Glutamatergic neuron (in vitro differentiated cells): ENCODE measurements at regions not wholly inside any gene's neighbourhood (a gene's known extent, or its start where the extent isn't known, plus 50 kb on each side); places are given as distances from the start of the nearest gene placed in this dataset.

Experiments used
- DNase-seq: peaks from one replicate; pipeline ENCODE4 v3.0.0; 2022
- H3K27ac Mint-ChIP-seq: one replicate; pipeline ENCODE4 v1.8.0; 2020; ENCODE audit warnings: mild to moderate bottlenecking, mixed read lengths, inconsistent platforms; ENCODE audit not compliant: unreplicated experiment
- H3K27me3 Mint-ChIP-seq: one replicate; pipeline ENCODE4 v1.8.0; 2020; ENCODE audit warnings: mild to moderate bottlenecking, moderate library complexity, mixed read lengths, inconsistent platforms; ENCODE audit not compliant: unreplicated experiment
- H3K36me3 Mint-ChIP-seq: one replicate; pipeline ENCODE4 v1.8.0; 2020; ENCODE audit warnings: mild to moderate bottlenecking, mixed read lengths, inconsistent platforms; ENCODE audit not compliant: unreplicated experiment
- H3K4me1 Mint-ChIP-seq: one replicate; pipeline ENCODE4 v1.8.0; 2020; ENCODE audit warnings: mild to moderate bottlenecking, low read depth, mixed read lengths, inconsistent platforms; ENCODE audit not compliant: unreplicated experiment
- H3K4me3 Mint-ChIP-seq: one replicate; pipeline ENCODE4 v1.8.0; 2020; ENCODE audit warnings: mild to moderate bottlenecking, mixed read lengths, inconsistent platforms; ENCODE audit not compliant: unreplicated experiment
- H3K9me3 Mint-ChIP-seq: one replicate; pipeline ENCODE4 v1.8.0; 2020; ENCODE audit warnings: mild to moderate bottlenecking, moderate library complexity, mixed read lengths, inconsistent platforms; ENCODE audit not compliant: unreplicated experiment
- TF ChIP-seq, protein P1 (sequence below): fragments of 200-600 bp; sonication (generic); IDR thresholded peaks from one replicate; pipeline ENCODE4 v1.5.0; 2021; ENCODE audit not compliant: partially characterized antibody, unreplicated experiment

DNA sequence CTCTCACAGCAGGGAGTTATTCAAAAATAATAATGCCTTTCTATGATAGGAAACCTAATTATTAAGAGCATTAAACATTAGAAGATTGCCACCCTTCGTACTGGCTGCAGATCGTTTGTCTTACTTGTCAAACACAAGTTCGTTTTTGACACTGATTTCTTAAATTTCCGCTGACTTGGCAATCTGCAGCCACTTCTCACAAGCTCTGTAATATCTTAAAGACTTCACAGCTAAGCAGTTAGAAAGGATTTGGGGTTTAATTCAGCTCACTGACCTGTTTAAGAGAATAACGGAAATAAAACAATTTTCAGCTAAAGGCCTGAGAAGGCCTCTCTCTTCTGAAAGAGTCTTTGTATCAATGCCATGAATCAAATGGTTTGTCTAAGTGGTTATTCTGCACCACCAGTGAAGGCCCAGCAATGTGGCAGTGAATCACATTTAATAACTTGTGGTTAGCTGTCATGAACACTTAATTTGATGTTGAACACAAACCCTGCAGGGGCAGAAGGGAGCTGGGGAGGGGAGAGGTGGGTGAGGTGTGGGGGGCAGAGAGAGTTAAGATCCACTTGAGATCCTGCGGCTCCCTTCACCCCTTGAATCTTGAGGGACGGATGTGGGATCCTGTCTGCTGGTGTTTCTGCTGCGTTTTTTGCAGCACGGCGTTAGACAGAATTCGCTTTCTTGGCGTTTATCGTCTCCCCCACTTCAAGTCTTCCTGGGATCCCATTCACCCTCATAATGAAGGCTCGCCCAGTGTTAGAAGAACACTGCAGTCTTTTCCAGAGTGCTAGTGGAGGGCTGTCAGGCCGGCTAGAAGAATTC lies 145.4 kb upstream of the SATB2 start:
- no peak overlapping the region for H3K27ac Mint-ChIP-seq
- peaks cover 4% of the 10 kb centered on the region for H3K4me1 Mint-ChIP-seq
- peaks cover 4% of the 10 kb centered on the region for H3K27me3 Mint-ChIP-seq
- H3K4me3 Mint-ChIP-seq, result no peak overlapping the region
- peaks cover 2% of the 10 kb centered on the region for H3K9me3 Mint-ChIP-seq
- TF ChIP-seq, protein P1, sequence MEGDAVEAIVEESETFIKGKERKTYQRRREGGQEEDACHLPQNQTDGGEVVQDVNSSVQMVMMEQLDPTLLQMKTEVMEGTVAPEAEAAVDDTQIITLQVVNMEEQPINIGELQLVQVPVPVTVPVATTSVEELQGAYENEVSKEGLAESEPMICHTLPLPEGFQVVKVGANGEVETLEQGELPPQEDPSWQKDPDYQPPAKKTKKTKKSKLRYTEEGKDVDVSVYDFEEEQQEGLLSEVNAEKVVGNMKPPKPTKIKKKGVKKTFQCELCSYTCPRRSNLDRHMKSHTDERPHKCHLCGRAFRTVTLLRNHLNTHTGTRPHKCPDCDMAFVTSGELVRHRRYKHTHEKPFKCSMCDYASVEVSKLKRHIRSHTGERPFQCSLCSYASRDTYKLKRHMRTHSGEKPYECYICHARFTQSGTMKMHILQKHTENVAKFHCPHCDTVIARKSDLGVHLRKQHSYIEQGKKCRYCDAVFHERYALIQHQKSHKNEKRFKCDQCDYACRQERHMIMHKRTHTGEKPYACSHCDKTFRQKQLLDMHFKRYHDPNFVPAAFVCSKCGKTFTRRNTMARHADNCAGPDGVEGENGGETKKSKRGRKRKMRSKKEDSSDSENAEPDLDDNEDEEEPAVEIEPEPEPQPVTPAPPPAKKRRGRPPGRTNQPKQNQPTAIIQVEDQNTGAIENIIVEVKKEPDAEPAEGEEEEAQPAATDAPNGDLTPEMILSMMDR, result no peak
- no peaks in the 10 kb centered on the region for H3K36me3 Mint-ChIP-seq
- no peak for DNase-seq

DNA sequence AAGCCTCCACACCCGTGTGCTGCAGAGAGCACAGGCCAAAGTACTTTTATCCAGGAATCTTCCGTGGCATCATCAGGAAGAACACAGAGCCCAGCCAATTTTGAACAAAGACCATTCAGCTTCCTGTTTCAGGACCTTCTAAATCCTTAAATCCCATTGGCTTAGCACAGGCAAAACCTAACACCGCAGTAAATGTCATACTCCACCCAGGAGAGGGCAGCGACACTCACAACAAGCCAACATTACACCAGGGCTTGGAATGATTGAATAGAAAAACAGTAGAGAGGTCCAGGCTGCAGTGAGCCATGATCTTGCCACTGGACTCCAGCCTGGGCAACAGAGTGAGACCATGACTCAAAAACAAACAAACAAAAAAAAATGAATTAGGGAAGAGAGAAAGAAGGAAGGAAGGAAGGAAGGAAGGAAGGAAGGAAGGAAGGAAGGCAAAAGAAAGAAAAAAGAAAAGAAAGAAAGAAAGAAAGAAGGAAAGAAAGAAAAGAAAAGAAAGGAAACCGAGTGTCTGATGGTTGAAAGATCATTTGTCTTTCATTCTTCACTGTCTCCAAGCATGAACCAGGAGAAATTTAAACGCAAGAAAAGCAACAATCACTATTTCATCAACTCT lies 144.6 kb upstream of the SATB2 start:
- DNase-seq, result peak; percentile 24
- Mint-ChIP-seq H3K4me3 (no peak overlapping the region), H3K4me1 (no peaks in the 10 kb centered on the region), H3K27me3 (peaks cover 4% of the 10 kb centered on the region), H3K36me3 (no peaks in the 10 kb centered on the region), H3K27ac (no peak overlapping the region), H3K9me3 (peaks cover 2% of the 10 kb centered on the region)
- TF ChIP-seq, protein P1, result no peak

DNA sequence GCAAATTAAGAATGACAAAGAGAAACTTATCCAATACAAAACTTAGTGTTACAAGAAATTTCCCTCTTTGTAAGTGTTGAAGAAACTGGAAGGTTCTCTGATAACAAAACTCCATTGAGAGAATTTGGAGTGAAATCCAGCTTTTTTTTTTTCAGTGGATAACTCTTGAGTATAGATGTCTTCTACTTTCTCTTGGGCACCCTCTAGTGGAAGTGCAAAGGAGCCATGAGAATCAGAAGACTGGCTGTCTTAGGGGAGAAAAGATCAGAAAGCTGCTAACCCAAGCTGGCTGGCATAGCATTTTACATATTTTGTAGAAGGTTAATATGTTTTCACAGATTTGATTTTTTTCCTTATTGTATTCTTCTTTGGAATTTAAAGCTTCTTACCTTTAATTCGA lies 138.8 kb upstream of the SATB2 start:
- Mint-ChIP-seq H3K27me3 (no peaks in the 10 kb centered on the region), H3K4me1 (no peaks in the 10 kb centered on the region), H3K4me3 (no peak overlapping the region)

DNA sequence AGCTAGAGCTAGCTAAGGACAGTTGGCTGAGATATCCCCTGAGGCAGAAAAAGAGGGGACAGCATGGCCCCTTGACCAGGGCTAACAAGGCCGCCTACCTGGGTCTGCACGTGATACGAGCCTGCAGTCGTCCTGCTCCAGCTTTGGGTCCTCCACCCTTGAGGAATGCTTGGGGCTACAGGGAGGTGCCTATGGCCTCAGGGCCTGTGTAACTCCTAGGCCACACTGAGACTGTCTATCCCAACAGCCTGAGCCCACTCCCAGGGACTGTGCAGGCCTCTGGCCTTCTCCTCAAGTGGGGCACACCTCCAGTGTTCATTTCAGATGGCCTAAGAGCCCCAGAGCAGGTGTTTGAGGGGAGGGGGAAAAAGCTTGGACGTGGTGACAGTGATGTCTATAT lies 136.7 kb upstream of the SATB2 start:
- Mint-ChIP-seq H3K4me3 (no peak overlapping the region), H3K27me3 (no peaks in the 10 kb centered on the region), H3K9me3 (peaks cover 4% of the 10 kb centered on the region), H3K4me1 (peaks cover 12% of the 10 kb centered on the region), H3K27ac (no peak overlapping the region), H3K36me3 (no peaks in the 10 kb centered on the region)
- TF ChIP-seq, protein P1, result no peak
- DNase-seq, result no peak

More for the DNA sequence above, 138.8 kb upstream of the SATB2 start:
- H3K9me3 Mint-ChIP-seq, result peaks cover 4% of the 10 kb centered on the region
- DNase-seq, result no peak
- H3K27ac Mint-ChIP-seq, result no peak overlapping the region
- H3K36me3 Mint-ChIP-seq, result no peaks in the 10 kb centered on the region
- TF ChIP-seq, protein P1, result peak; percentile 35

DNA sequence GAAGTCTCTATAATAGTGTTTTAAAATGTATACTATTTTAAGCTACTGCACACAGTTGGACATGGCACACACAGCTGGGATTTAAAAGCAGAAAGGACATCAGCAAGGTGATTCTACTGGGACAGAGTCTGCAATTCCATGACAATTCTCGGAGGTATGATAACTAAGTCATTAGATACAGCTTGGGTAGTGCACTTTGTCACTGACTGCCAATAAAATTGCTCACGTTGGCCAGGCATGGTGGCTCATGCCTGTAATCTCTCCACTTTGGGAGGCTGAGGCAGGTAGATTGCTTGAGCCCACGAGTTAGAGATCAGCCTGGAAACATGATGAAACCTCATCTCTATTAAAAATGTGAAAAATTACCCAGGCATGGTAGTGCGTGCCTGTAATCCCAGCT lies 134.1 kb upstream of the SATB2 start:
- TF ChIP-seq, protein P1, result no peak
- no peak for DNase-seq
- H3K4me3 Mint-ChIP-seq, result no peak overlapping the region
- peaks cover 1% of the 10 kb centered on the region for H3K9me3 Mint-ChIP-seq
- peaks cover 22% of the 10 kb centered on the region for H3K4me1 Mint-ChIP-seq
- H3K27me3 Mint-ChIP-seq, result no peaks in the 10 kb centered on the region
- H3K36me3 Mint-ChIP-seq, result no peaks in the 10 kb centered on the region
- no peak overlapping the region for H3K27ac Mint-ChIP-seq
